ENCODE measurements at regions not wholly inside any gene's neighbourhood (a gene's known extent, or its start where the extent isn't known, plus 50 kb on each side); places are given as distances from the start of the nearest gene placed in this dataset.

GRCh38 chr2:52639692-52640091 lies 1127.9 kb upstream of the CHAC2 start:
- CTCF ChIA-PET, result interaction anchor here (0.9 kb wide), 1 partner anchor 9 kb away, joined by 3 read pairs; no protein-coding TSS in a partner anchor
- POLR2A ChIA-PET, result no interaction called here
- no TSS peak for BruUV-seq (replicated peaks)
- no peak for DNase-seq (ENCODE audit: unreplicated experiment)
- Mint-ChIP-seq H3K9me3 (ENCODE audit: unreplicated experiment) (peaks cover 5% of the 10 kb centered on the region), H3K4me1 (ENCODE audit: insufficient read depth, unreplicated experiment) (no peaks in the 10 kb centered on the region), H3K27ac (ENCODE audit: low read depth, unreplicated experiment) (no peak overlapping the region), H3K36me3 (ENCODE audit: insufficient read depth, unreplicated experiment) (no peaks in the 10 kb centered on the region), H3K4me3 (ENCODE audit: unreplicated experiment) (no peak overlapping the region), H3K27me3 (ENCODE audit: insufficient read depth, unreplicated experiment) (no peaks in the 10 kb centered on the region)
- no peak for TF ChIP-seq CTCF (IDR thresholded peaks at IDR 0.05; ENCODE audit: unreplicated experiment)
- intact Hi-C loops (cut with micrococcal nuclease), result no loop called here

- no peak for DNase-seq (ENCODE audit: unreplicated experiment)
- TF ChIP-seq CTCF (IDR thresholded peaks at IDR 0.05; ENCODE audit: unreplicated experiment), result no peak
- Mint-ChIP-seq H3K4me3 (ENCODE audit: unreplicated experiment) (no peak overlapping the region), H3K27me3 (ENCODE audit: insufficient read depth, unreplicated experiment) (no peaks in the 10 kb centered on the region), H3K4me1 (ENCODE audit: insufficient read depth, unreplicated experiment) (no peaks in the 10 kb centered on the region), H3K9me3 (ENCODE audit: unreplicated experiment) (peaks cover 7% of the 10 kb centered on the region), H3K36me3 (ENCODE audit: insufficient read depth, unreplicated experiment) (peaks cover 7% of the 10 kb centered on the region), H3K27ac (ENCODE audit: low read depth, unreplicated experiment) (no peak overlapping the region)
- ChIA-PET POLR2A (no interaction called here), CTCF (interaction anchor here (0.6 to 0.7 kb wide), 2 partner anchors 16 to 1989 kb away, joined by 3 read pairs; no protein-coding TSS in a partner anchor)
- no TSS peak for BruUV-seq (replicated peaks)
- intact Hi-C loops (cut with micrococcal nuclease), result no loop called here
Measured at GRCh38 chr2:52632543-52632942, 1135.1 kb upstream of the CHAC2 start.

GRCh38 chr2:52629944-52630343 lies 1137.7 kb upstream of the CHAC2 start:
- BruUV-seq (replicated peaks), result no TSS peak
- H3K4me3 Mint-ChIP-seq (ENCODE audit: unreplicated experiment), result no peak overlapping the region
- peaks cover 7% of the 10 kb centered on the region for H3K9me3 Mint-ChIP-seq (ENCODE audit: unreplicated experiment)
- H3K4me1 Mint-ChIP-seq (ENCODE audit: insufficient read depth, unreplicated experiment), result no peaks in the 10 kb centered on the region
- intact Hi-C loops (cut with micrococcal nuclease), result no loop called here
- no peak for TF ChIP-seq CTCF (IDR thresholded peaks at IDR 0.05; ENCODE audit: unreplicated experiment)
- CTCF ChIA-PET, result no interaction called here
- POLR2A ChIA-PET, result no interaction called here
- no peaks in the 10 kb centered on the region for H3K27me3 Mint-ChIP-seq (ENCODE audit: insufficient read depth, unreplicated experiment)
- no peak for DNase-seq (ENCODE audit: unreplicated experiment)
- H3K27ac Mint-ChIP-seq (ENCODE audit: low read depth, unreplicated experiment), result no peak overlapping the region
- H3K36me3 Mint-ChIP-seq (ENCODE audit: insufficient read depth, unreplicated experiment), result peaks cover 7% of the 10 kb centered on the region

- Mint-ChIP-seq H3K36me3 (ENCODE audit: insufficient read depth, unreplicated experiment) (peaks cover 7% of the 10 kb centered on the region), H3K9me3 (ENCODE audit: unreplicated experiment) (peaks cover 7% of the 10 kb centered on the region), H3K27ac (ENCODE audit: low read depth, unreplicated experiment) (no peak overlapping the region), H3K27me3 (ENCODE audit: insufficient read depth, unreplicated experiment) (no peaks in the 10 kb centered on the region), H3K4me3 (ENCODE audit: unreplicated experiment) (no peak overlapping the region), H3K4me1 (ENCODE audit: insufficient read depth, unreplicated experiment) (no peaks in the 10 kb centered on the region)
- TF ChIP-seq CTCF (IDR thresholded peaks at IDR 0.05; ENCODE audit: unreplicated experiment), result no peak
- no TSS peak for BruUV-seq (replicated peaks)
- ChIA-PET POLR2A (no interaction called here), CTCF (no interaction called here)
- no peak for DNase-seq (ENCODE audit: unreplicated experiment)
- intact Hi-C loops (cut with micrococcal nuclease), result no loop called here
Measured at GRCh38 chr2:52629531-52629930, 1138.1 kb upstream of the CHAC2 start.
